ENCODE measurements at regions not wholly inside any gene's neighbourhood (a gene's known extent, or its start where the extent isn't known, plus 50 kb on each side); places are given as distances from the start of the nearest gene placed in this dataset.

DNA sequence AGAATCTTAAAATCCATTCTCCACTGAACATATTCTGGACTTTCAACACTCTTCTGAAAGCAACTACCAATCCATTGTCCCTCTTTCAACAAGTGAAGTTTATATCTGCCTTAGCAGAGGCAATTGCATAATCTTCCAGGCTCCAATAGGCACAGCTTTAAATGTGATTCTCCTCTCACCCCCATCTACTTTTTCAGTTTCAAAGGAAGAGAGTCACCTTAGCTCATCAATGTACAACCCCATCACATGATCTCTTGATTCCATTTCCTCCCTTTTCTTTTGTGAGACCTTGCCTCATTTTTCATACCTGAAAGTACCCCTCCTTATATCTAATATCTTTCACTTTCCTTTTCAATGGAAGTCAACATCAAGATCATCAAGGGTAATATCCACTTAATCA lies 921.7 kb upstream of the EPHA5 start:
- TF ChIP-seq, protein P1, sequence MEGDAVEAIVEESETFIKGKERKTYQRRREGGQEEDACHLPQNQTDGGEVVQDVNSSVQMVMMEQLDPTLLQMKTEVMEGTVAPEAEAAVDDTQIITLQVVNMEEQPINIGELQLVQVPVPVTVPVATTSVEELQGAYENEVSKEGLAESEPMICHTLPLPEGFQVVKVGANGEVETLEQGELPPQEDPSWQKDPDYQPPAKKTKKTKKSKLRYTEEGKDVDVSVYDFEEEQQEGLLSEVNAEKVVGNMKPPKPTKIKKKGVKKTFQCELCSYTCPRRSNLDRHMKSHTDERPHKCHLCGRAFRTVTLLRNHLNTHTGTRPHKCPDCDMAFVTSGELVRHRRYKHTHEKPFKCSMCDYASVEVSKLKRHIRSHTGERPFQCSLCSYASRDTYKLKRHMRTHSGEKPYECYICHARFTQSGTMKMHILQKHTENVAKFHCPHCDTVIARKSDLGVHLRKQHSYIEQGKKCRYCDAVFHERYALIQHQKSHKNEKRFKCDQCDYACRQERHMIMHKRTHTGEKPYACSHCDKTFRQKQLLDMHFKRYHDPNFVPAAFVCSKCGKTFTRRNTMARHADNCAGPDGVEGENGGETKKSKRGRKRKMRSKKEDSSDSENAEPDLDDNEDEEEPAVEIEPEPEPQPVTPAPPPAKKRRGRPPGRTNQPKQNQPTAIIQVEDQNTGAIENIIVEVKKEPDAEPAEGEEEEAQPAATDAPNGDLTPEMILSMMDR (conservative IDR thresholded peaks at IDR 0.05 in 1 of 2, IDR thresholded peaks at IDR 0.05 in 1 of 2; ENCODE audit: extremely low read depth in 1 of 2, insufficient read depth in 1 of 2, low read depth in 1 of 2, low read length in 2 of 2) = no peak
- no peak for TF ChIP-seq EZH2 (IDR thresholded peaks at IDR 0.05; ENCODE audit: borderline replicate concordance, low read length)
